Upper lobe of left lung (tissue), 4 donors: ENCODE measurements at regions not wholly inside any gene's neighbourhood (a gene's known extent, or its start where the extent isn't known, plus 50 kb on each side); places are given as distances from the start of the nearest gene placed in this dataset.

Experiments used
- POLR2A ChIP-seq, 4 donors: fragments of 450-650 bp; IDR thresholded peaks; one replicate each; pipeline ENCODE4 v1.5.1; 2016 to 2017; ENCODE audit warnings: antibody characterized with exemption in 4 of 4, mild to moderate bottlenecking in 2 of 4
- POLR2AphosphoS5 ChIP-seq, 2 donors: sonication (generic); formaldehyde crosslinking; IDR thresholded peaks; one replicate each; pipeline ENCODE4 v1.5.1; 2017; ENCODE audit warnings: antibody characterized with exemption in 2 of 2
- TF ChIP-seq, protein P1 (sequence below), 6 experiments: fragments of 450-650 bp in 4 of 6; fragments of 200-600 bp in 2 of 6; sonication (generic) in 2 of 6; IDR thresholded peaks; one replicate each; pipeline ENCODE4 v1.5.1; 2016 to 2019; ENCODE audit warnings: antibody characterized with exemption in 6 of 6

DNA sequence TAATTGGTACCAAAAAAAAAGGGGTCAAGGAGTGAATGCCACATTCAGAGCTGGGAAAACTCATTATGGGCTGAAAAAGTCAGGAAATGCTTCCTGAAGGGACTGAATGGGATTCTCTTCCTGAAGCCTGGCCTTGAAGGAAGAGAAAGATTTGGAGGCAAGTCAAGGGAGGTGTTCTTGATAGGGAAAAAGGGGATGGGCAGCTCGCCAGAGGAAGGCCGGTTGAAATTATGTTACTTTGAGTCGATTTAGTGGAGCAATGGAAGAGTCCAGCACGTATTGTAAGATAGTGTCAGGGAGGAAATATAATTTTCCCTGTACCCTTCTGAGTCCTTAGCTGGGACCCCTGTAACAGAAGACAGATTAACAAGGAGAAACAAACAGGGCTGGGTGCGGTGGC lies 94.1 kb upstream of the CALM2 start:
- TF ChIP-seq, protein P1, sequence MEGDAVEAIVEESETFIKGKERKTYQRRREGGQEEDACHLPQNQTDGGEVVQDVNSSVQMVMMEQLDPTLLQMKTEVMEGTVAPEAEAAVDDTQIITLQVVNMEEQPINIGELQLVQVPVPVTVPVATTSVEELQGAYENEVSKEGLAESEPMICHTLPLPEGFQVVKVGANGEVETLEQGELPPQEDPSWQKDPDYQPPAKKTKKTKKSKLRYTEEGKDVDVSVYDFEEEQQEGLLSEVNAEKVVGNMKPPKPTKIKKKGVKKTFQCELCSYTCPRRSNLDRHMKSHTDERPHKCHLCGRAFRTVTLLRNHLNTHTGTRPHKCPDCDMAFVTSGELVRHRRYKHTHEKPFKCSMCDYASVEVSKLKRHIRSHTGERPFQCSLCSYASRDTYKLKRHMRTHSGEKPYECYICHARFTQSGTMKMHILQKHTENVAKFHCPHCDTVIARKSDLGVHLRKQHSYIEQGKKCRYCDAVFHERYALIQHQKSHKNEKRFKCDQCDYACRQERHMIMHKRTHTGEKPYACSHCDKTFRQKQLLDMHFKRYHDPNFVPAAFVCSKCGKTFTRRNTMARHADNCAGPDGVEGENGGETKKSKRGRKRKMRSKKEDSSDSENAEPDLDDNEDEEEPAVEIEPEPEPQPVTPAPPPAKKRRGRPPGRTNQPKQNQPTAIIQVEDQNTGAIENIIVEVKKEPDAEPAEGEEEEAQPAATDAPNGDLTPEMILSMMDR (IDR thresholded peaks at IDR 0.05): no peak
- TF ChIP-seq POLR2A (IDR thresholded peaks at IDR 0.05) (no peak), POLR2AphosphoS5 (IDR thresholded peaks at IDR 0.05) (no peak)
